Caco-2 (cell line): ENCODE measurements at regions not wholly inside any gene's neighbourhood (a gene's known extent, or its start where the extent isn't known, plus 50 kb on each side); places are given as distances from the start of the nearest gene placed in this dataset.
"Not testable (repeated sequence)": the region's sequence is repeated elsewhere in the genome, so short reads cannot be mapped to it uniquely, and the experiment has no call there.

Experiments used
- BruUV-seq: library from RNA; stranded (reverse); fragments of 400-500 nt; replicated peaks from 2 replicates; lab custom pipeline; 2021; lab: Mats Ljungman, UMichigan
- CTCF ChIA-PET: fragments of 300-600 bp; sonication (Branson Sonifier 250); formaldehyde crosslinking; loops from one replicate; lab custom pipeline; 2022; ENCODE audit warnings: antibody characterized with exemption; lab: Charles Lee
- POLR2A ChIA-PET: fragments of 300-600 bp; sonication (Branson Sonifier 250); formaldehyde crosslinking; loops from one replicate; lab custom pipeline; 2022; ENCODE audit warnings: antibody characterized with exemption; lab: Charles Lee
- DNase-seq, 2 experiments: peaks; one replicate each; pipeline versions ENCODE4 v3.0.0 to v3.0.0-alpha.2; 2020 to 2022
- H3K27me3 ChIP-seq: replicated peaks from 2 replicates; pipeline ENCODE4 v1.6.0; 2011; ENCODE audit warnings: low read length; ENCODE audit not compliant: control insufficient read depth, insufficient read depth
- H3K36me3 ChIP-seq: 2 replicates; pipeline ENCODE4 v1.5.1; 2011; ENCODE audit warnings: low read length; ENCODE audit not compliant: control insufficient read depth, insufficient read depth
- H3K4me1 ChIP-seq: fragments of 250-450 bp; sonication (Bioruptor Pico); 2 replicates; pipeline ENCODE4 v1.5.1; 2020; ENCODE audit warnings: mild to moderate bottlenecking
- H3K4me3 ChIP-seq: 2 replicates; pipeline ENCODE4 v1.5.1; 2011; ENCODE audit warnings: low read depth, mild to moderate bottlenecking, control low read depth, low read length
- H3K9me3 ChIP-seq: fragments of 250-450 bp; sonication (Bioruptor Pico); 2 replicates; pipeline ENCODE4 v1.5.1; 2020; ENCODE audit warnings: mild to moderate bottlenecking, moderate library complexity
- H3K27ac Mint-ChIP-seq: one replicate; pipeline ENCODE4 v1.8.0; 2022; ENCODE audit warnings: mixed read lengths; ENCODE audit not compliant: unreplicated experiment
- H3K27me3 Mint-ChIP-seq: one replicate; pipeline ENCODE4 v1.8.0; 2022; ENCODE audit warnings: mixed read lengths; ENCODE audit not compliant: insufficient read depth, unreplicated experiment
- H3K36me3 Mint-ChIP-seq: one replicate; pipeline ENCODE4 v1.8.0; 2022; ENCODE audit warnings: mild to moderate bottlenecking, mixed read lengths; ENCODE audit not compliant: insufficient read depth, unreplicated experiment
- H3K4me1 Mint-ChIP-seq: one replicate; pipeline ENCODE4 v1.8.0; 2022; ENCODE audit warnings: low read depth, mixed read lengths; ENCODE audit not compliant: unreplicated experiment
- H3K4me3 Mint-ChIP-seq: one replicate; pipeline ENCODE4 v1.8.0; 2022; ENCODE audit warnings: mild to moderate bottlenecking, moderate library complexity, mixed read lengths; ENCODE audit not compliant: unreplicated experiment
- H3K9me3 Mint-ChIP-seq: one replicate; pipeline ENCODE4 v1.8.0; 2022; ENCODE audit warnings: mixed read lengths; ENCODE audit not compliant: unreplicated experiment
- intact Hi-C: fragments of 100-400 bp; cut with micrococcal nuclease; formaldehyde crosslinking; loops from one replicate; pipeline ENCODE4 v1.10.0; 2022; ENCODE audit not compliant: unreplicated experiment
- TF ChIP-seq, protein P1 (sequence below), 2 experiments: fragments of 200-600 bp in 1 of 2; IDR thresholded peaks; 1 replicate in 1 of 2; 2 replicates in 1 of 2; pipeline versions ENCODE4 v1.5.1 to v1.8.0; 2011 to 2022; ENCODE audit warnings: antibody characterized with exemption in 1 of 2, control low read depth in 1 of 2, inconsistent platforms in 1 of 2, low read depth in 1 of 2, low read length in 1 of 2, mild to moderate bottlenecking in 1 of 2, moderate library complexity in 1 of 2; ENCODE audit not compliant: insufficient read depth in 1 of 2, severe bottlenecking in 1 of 2, unreplicated experiment in 1 of 2

DNA sequence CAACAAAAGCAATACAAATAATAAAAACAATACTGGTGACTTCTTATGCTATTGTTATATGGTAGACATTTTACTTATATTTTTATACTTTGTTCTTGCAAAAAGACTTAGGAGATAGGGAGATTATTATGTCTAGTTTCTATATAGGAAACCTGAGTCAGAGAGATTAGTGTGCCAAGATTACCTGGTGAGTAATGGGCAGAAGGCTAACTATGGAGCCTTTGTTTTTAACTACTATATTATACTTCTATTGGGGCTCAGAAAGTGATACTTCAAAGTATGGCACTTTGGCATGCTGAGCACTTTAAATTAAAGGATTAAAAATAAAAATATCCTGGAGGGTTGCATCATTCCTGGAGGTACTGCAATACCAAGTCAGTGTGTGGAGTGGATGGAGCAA is 117.5 kb upstream of the CLINT1 start:
- intact Hi-C loops = no loop called here
- DNase-seq = no peak
- no TSS peak for BruUV-seq
- Histone ChIP-seq H3K36me3 (no peaks in the 10 kb centered on the region), H3K9me3 (no peaks in the 10 kb centered on the region), H3K4me3 (no peak overlapping the region), H3K4me1 (no peaks in the 10 kb centered on the region), H3K27me3 (no peaks in the 10 kb centered on the region)
- no peaks in the 10 kb centered on the region for H3K27me3 Mint-ChIP-seq
- TF ChIP-seq, protein P1, sequence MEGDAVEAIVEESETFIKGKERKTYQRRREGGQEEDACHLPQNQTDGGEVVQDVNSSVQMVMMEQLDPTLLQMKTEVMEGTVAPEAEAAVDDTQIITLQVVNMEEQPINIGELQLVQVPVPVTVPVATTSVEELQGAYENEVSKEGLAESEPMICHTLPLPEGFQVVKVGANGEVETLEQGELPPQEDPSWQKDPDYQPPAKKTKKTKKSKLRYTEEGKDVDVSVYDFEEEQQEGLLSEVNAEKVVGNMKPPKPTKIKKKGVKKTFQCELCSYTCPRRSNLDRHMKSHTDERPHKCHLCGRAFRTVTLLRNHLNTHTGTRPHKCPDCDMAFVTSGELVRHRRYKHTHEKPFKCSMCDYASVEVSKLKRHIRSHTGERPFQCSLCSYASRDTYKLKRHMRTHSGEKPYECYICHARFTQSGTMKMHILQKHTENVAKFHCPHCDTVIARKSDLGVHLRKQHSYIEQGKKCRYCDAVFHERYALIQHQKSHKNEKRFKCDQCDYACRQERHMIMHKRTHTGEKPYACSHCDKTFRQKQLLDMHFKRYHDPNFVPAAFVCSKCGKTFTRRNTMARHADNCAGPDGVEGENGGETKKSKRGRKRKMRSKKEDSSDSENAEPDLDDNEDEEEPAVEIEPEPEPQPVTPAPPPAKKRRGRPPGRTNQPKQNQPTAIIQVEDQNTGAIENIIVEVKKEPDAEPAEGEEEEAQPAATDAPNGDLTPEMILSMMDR (IDR thresholded peaks at IDR 0.05; ENCODE audit: insufficient read depth in 1 of 2, low read depth in 1 of 2, low read length in 1 of 2, severe bottlenecking in 1 of 2, unreplicated experiment in 1 of 2) = no peak
- ChIA-PET CTCF (no interaction called here), POLR2A (no interaction called here)
- H3K9me3 Mint-ChIP-seq = no peaks in the 10 kb centered on the region
- H3K27ac Mint-ChIP-seq = no peak overlapping the region
- H3K36me3 Mint-ChIP-seq = no peaks in the 10 kb centered on the region
- H3K4me3 Mint-ChIP-seq = no peak overlapping the region
- peaks cover 5% of the 10 kb centered on the region for H3K4me1 Mint-ChIP-seq

DNA sequence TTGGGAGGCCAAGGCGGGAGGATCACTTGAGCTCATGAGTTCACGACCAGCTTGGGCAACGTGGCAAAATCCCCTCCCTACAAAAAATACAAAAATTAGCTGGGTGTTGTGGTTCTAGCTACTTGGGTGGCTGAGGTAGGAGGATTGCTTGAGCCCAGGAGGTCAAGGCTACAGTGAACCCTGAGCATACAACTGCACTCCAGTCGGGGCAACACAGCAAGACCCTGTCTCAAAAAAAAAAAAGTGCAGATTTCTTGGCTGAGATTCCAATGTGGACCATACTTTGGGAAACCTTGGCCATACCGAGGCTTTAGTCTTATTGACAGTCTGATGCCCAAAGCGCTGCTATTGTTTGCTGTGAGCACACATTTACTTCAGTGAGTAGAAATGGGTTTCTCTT is 113.6 kb upstream of the CLINT1 start:
- Histone ChIP-seq H3K36me3 (no peaks in the 10 kb centered on the region), H3K4me1 (no peaks in the 10 kb centered on the region), H3K9me3 (no peaks in the 10 kb centered on the region), H3K4me3 (no peak overlapping the region), H3K27me3 (no peaks in the 10 kb centered on the region)
- intact Hi-C loops = no loop called here
- H3K9me3 Mint-ChIP-seq = no peaks in the 10 kb centered on the region
- CTCF ChIA-PET = interaction anchor here (1.3 kb wide), 1 partner anchor 24 kb away, joined by 8 read pairs; no protein-coding TSS in a partner anchor
- TF ChIP-seq, protein P1 (IDR thresholded peaks at IDR 0.05; ENCODE audit: insufficient read depth in 1 of 2, low read depth in 1 of 2, low read length in 1 of 2, severe bottlenecking in 1 of 2, unreplicated experiment in 1 of 2) = no peak
- H3K27me3 Mint-ChIP-seq = no peaks in the 10 kb centered on the region
- POLR2A ChIA-PET = no interaction called here
- DNase-seq = no peak
- no peaks in the 10 kb centered on the region for H3K36me3 Mint-ChIP-seq
- H3K27ac Mint-ChIP-seq = no peak overlapping the region
- peaks cover under 1% of the 10 kb centered on the region for H3K4me1 Mint-ChIP-seq
- no peak overlapping the region for H3K4me3 Mint-ChIP-seq
- no TSS peak for BruUV-seq

DNA sequence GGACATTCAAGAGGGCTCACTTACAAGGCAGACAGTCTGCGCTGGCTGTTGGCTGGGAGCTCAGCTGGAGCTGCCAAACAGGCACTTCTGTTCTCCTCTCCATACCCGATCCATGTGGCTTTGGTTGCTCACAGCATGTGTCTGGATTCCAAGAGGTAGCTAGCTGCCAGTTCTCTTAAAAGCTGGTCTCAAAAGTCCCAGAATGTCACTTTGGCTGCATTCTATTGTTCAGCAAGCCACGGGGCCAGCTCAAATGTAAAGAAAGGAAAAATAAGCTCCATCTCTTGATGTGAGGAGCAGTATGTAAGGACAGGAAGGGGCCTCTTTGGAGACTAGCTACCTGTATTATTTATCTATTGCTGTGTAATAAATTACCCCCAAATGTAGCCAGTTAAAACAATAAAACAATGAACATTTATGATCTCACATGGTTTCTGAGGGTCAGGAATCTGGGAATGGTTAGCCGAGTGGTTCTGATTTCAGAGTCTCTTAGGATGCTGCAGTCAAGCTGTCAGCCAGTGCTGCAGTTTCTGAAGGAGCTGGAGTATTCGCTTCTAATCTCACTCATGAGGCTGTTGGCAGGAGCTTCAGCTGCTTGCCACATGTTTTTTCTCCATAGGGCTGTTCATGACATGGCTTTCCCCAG is 112.7 kb upstream of the CLINT1 start:
- Histone ChIP-seq H3K9me3 (no peaks in the 10 kb centered on the region), H3K36me3 (no peaks in the 10 kb centered on the region), H3K4me3 (no peak overlapping the region), H3K27me3 (no peaks in the 10 kb centered on the region), H3K4me1 (no peaks in the 10 kb centered on the region)
- no peaks in the 10 kb centered on the region for H3K36me3 Mint-ChIP-seq
- intact Hi-C loops = no loop called here
- H3K27ac Mint-ChIP-seq = no peak overlapping the region
- H3K9me3 Mint-ChIP-seq = no peaks in the 10 kb centered on the region
- CTCF ChIA-PET = interaction anchor here (0.5 to 1.3 kb wide), 2 partner anchors 11 to 23 kb away, joined by 4 to 8 read pairs; no protein-coding TSS in a partner anchor
- TF ChIP-seq, protein P1 (IDR thresholded peaks at IDR 0.05; ENCODE audit: insufficient read depth in 1 of 2, low read depth in 1 of 2, low read length in 1 of 2, severe bottlenecking in 1 of 2, unreplicated experiment in 1 of 2) = no peak
- no TSS peak for BruUV-seq
- peak in 1 of 2 experiments; percentile 25 for DNase-seq
- H3K27me3 Mint-ChIP-seq = no peaks in the 10 kb centered on the region
- H3K4me3 Mint-ChIP-seq = no peak overlapping the region
- POLR2A ChIA-PET = no interaction called here
- no peaks in the 10 kb centered on the region for H3K4me1 Mint-ChIP-seq

DNA sequence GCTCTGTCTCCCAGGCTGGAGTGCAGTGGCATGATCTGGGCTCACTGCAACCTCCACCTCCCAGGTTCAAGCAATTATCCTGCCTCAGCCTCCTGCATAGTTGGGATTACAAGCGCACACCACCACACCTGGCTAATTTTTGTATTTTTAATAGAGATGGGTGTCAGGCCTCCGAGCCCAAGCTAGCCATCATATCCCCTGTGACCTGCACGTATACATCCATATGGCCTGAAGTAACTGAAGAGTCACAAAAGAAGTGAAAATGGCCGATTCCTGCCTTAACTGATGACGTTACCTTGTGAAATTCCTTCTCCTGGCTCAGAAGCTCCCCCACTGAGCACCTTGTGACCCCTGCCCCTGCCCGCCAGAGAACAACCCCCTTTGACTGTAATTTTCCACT is 109.6 kb upstream of the CLINT1 start:
- H3K4me1 Mint-ChIP-seq, H3K9me3 ChIP-seq, POLR2A ChIA-PET, H3K4me3 Mint-ChIP-seq, H3K4me1 ChIP-seq, H3K4me3 ChIP-seq, H3K27me3 Mint-ChIP-seq, DNase-seq, CTCF ChIA-PET, H3K36me3 ChIP-seq, BruUV-seq, H3K36me3 Mint-ChIP-seq, H3K27me3 ChIP-seq, H3K27ac Mint-ChIP-seq, H3K9me3 Mint-ChIP-seq, intact Hi-C loops: not testable (repeated sequence)
